Dedifferentiated amniotic fluid mesenchymal stem cell (primary cell): ENCODE measurements at regions not wholly inside any gene's neighbourhood (a gene's known extent, or its start where the extent isn't known, plus 50 kb on each side); places are given as distances from the start of the nearest gene placed in this dataset.

Experiments used
- DNase-seq: peaks from one replicate; pipeline ENCODE4 v3.0.0-alpha.2; 2016; ENCODE audit errors: extremely low spot score

DNA sequence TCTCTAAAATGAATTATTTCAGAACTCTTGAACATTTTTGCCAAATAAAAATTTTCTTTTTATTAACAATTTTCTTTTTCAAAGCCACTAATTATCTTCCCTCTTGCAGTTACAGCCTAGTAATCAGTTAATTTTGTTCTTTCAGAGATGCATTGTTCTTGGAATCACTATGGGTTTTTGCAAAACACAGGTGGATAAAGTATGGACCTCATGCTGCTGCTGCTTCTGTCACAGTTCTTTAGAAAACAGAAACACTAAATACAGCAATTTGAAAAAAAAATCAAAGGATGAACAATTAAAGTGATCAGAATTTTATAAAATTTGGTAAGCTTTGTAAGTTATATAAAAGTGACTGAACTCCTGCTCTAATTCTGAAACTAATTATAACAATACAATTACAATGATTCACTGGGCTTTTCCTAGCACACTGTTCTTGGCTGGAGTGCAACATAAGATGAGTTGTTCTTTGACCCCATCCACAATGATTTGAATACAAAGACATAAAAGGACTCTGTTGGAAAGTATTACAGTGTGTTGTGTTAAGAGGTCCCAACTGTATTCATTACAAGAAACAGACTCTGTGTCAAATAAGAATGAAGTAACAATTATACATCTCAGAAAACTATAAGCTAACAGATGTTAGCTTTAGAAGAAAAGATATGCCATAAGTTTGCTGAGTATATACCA, 59.4 kb upstream of the GK2 start:
- DNase-seq: no peak

GRCh38 chr4:79466621-79467020, 58.6 kb upstream of the GK2 start:
- peak; percentile 19 for DNase-seq
